GM18867 (cell line): ENCODE measurements at regions not wholly inside any gene's neighbourhood (a gene's known extent, or its start where the extent isn't known, plus 50 kb on each side); places are given as distances from the start of the nearest gene placed in this dataset.

Source experiments
- ATAC-seq: cut with Tn5 transposase; IDR thresholded peaks from one replicate; pipeline ENCODE4 v1.9.1; 2021; ENCODE audit warnings: mild to moderate bottlenecking, moderate library complexity; ENCODE audit not compliant: unreplicated experiment

- no peak for ATAC-seq
Measured at GRCh38 chr2:181332044-181332605, 125.1 kb upstream of the ITGA4 start.

DNA sequence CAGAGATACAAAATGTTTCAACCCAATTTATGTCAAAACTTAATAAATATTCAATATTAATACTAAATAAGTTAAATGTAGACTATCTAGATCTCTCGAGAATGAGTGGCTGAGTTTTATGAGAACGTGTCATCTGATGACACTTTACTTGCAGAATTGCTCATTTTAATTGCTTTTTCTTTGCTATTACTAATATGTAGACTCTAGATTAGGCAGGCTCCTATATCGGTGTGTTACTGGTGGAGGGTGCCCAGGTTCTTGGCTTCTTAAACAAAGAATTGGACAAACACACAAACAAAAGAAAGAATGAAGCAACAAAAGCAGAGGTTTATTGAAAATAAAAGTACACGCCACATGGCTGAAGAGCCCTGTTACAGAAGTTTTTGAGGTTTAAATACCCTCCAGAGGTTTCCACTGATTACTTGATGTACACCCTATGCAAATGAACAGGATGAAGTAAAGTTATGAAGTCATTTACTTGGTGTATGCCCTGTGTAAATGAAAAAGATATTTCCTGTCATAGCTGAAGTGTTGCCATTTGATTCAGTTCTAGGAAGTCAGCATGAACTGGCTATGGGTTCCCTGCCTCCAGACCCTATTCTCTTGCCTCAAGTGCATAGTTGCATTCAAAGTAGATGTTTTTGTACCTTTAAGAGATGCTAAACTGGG lies 122.9 kb upstream of the ITGA4 start:
- ATAC-seq, result peak; percentile 80

- no peak for ATAC-seq
Measured at GRCh38 chr2:181340891-181341290, 116.3 kb upstream of the ITGA4 start.

DNA sequence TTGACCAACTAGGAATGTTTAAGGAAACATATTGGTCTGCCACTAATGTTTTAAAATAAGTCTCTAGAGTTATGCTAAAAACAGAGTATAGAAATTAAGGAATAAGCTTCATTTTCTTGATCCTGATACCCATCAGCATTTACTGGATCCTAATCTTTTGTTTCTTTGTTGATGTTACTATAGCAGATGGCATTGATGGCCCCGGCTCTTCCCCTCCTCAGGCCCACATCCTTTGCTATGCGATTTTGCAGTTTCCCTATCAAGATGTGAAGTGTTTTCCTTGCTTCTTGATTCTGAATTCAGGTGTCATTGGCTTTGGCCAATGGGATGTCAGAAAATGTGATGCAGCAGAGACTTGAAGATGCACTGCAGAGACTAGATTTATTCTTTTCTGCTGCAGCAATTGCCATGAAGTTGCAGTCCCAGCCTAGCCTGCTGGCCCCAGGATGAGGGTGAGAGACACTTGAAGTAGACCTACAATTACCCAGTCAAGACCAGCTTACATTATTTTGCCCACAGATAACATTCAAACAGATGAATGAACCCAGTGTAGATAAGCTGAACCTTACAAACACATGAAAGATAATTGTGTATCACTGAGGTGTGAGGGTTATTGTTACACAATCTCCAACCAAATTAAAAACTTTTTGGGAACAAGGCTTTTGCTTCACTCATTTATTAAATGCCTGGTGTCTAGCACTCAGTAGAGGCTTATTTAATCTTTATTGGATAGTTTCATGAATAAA lies 115.2 kb upstream of the ITGA4 start:
- ATAC-seq, result no peak

GRCh38 chr2:181348107-181348837 lies 108.9 kb upstream of the ITGA4 start:
- ATAC-seq, result peak; percentile 87

DNA sequence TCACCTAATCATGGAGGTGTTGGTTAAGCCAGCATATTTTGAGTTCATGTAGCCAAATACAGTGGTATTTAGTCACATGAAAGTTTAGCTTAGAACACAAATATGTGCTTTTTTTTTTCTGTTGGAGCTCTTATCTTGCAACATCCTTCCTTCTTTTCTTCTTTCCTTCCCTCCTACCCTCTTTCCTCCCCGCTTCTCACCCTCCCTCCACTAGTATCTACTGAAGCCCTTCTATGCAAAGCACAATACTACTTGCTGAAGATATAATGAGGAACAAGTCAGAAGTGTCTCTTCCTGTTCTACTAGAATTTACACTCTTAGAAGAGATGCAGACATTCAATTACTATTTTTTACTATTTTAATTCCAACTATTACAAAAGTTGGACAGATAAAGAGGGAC lies 105.0 kb upstream of the ITGA4 start:
- peak; percentile 55 for ATAC-seq

DNA sequence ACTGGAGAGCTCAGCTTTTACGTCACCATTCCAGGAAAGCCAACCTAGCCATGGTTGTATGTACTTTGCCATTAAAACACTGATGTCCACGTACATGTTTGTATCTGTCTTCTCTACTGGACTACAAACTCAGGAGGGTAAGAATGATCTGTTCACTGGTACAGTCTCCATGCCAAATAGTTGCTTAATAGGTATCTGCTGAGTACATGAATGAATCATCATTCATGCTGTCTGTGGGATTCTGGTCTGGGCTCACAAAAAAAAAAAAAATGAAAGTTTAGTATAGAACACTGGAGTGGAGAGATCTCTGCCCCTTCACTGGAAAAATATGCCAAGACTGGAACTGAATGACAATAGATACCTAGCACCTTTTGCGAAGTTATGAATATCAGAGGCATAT lies 102.6 kb upstream of the ITGA4 start:
- ATAC-seq, result no peak

DNA sequence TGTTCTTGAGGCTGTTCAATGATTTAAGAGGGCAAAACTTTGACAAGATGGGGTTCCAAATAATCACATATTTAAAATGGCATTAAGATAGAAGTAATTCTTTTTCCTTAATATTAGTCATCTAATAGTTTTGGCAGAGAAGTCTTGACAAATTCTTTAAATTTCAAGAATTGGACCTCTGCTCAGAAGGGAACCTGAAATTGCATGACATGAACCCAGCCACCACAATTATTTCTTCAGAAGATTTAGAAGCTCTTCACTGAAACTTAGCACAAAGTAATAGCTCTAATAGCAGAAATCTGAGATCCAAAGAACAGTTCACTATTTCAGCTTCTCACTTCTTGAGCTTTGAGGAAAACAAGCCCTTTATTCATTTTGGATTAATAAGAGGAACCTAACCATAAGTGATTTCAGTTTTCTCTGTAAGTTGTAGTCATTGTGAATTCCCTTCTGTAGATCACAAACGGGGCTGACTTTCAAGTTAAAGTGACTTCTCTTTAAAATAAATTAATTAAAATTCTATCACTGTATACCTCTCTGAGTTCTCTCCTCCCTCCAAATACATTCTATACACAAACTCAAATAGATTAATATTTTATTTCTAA lies 100.6 kb upstream of the ITGA4 start:
- ATAC-seq, result no peak

DNA sequence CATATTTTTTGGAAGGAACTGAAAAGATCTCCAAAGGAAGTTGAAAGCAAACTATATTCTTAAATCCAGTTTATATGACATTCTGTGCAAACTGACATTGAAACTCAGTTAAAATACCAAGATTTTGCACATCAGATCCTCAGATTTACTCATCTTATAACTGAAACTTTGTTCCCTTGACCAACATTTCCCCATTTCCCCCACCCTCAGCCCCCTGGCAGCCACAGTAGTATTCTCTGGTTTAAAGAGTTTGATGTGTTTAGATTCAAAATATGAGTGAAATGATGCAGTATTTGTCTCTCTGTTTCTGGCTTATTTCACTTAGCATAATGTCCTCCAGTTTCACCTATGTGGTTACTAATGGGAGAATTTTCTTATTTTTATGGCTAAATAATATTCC lies 99.2 kb upstream of the ITGA4 start:
- ATAC-seq, result no peak

DNA sequence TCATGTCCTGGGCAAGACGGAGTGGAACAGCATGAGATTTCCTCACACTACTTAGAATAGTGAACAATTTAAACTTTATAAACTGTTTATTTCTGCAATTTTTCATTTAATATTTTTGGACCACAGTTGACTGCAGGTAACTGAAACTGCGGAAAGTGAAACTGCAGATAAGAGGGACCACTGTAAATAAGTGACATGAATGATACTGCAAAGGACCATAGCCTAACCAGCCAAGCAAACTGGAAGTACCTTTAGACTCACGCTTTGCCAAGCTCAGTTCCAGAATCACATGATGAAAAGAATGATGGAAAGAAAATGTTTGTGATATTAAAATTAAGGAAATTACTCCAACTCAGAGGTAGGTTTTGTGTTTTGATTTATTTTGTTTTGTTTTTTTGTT lies 94.6 kb upstream of the ITGA4 start:
- no peak for ATAC-seq

DNA sequence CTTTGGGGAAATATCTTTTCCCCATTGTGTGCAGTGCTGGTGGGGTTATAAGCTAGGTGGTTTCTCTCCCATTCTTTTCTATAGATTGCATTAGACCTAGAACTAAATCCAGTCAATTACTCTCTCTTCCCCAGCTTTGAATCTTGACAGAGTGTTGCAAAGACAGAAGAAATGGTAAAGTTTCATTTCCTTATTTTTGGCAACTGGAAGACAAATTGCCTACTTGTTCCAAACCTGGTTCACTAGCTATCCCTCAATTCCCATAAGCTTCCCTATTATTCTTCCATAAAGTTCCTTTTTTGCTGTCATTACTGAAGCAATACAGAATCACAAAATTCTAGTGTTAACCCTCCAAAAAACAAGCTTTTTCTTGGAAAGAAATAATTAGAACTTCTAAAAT lies 94.0 kb upstream of the ITGA4 start:
- no peak for ATAC-seq

GRCh38 chr2:181364492-181365170 lies 92.6 kb upstream of the ITGA4 start:
- no peak for ATAC-seq

- no peak for ATAC-seq
Measured at GRCh38 chr2:181366675-181367175, 90.5 kb upstream of the ITGA4 start.

- no peak for ATAC-seq
Measured at GRCh38 chr2:181367411-181367810, 89.8 kb upstream of the ITGA4 start.

GRCh38 chr2:181367906-181368435 lies 89.2 kb upstream of the ITGA4 start:
- no peak for ATAC-seq

DNA sequence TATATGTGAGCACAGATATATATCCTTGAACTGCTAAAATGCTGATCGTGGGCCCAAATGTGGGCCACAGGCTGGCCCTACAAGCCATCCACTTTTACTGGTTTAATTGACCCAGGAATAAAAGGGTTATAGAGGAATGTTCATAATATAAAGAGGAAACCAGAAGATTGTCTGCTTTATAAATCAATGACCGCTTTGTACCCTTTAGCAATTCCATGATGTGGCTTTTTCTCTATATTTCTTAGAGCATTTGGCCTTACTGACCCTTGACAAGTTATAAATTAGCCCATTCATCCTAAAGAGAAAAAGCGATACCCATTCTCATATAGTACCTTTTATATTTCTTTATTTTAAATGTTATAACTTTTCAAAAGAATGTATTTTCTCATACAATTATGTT lies 87.1 kb upstream of the ITGA4 start:
- ATAC-seq, result no peak

- no peak for ATAC-seq
Measured at GRCh38 chr2:181371195-181371594, 86.0 kb upstream of the ITGA4 start.

DNA sequence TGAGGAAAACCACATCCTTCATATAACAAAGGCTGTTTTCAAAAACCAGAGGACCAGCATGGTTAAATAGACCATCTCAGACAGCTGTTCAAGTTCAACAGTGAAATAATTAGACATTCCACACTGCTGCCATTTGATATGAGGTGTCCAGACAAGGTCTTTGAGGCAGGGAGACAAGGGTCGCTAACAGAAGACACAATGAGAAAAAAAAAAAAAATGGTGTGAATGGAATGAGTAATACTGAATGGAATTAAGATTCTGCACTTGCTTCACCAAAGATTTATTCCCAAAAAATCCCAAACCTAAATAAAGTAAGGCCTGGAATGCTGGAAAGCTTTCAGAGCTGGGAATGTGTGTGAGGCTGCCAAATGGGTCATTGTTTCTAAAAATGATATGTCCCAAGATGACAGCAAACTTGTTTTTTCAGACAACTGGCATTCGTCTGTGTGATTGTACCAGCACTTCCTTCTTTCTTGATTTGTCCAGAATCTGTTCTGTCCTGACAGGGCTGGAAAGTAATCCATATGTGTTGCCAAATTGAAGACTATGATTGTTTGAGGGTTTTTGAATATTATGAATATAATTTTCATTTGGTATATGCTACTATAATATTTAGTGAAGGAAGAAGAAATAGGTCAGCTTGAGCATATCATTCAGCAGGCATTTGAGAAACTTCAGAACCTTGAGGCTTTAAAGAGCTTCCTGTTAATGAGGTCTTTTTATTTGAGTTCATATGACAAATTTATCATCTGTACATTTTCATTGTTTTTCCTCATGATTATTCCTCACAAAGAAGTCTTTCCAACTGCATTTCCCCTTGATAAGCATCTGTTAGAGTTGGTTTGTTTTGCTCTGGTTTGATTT lies 85.2 kb upstream of the ITGA4 start:
- no peak for ATAC-seq

GRCh38 chr2:181372646-181373040 lies 84.5 kb upstream of the ITGA4 start:
- ATAC-seq, result no peak
